WTC11 (cell line): ENCODE measurements at regions not wholly inside any gene's neighbourhood (a gene's known extent, or its start where the extent isn't known, plus 50 kb on each side); places are given as distances from the start of the nearest gene placed in this dataset.

Experiments used
- ATAC-seq: fragments of 200-7000 bp; cut with Tn5 transposase; 2 replicates; pipeline ENCODE4 v1.10.0; 2021; ENCODE audit warnings: mild to moderate bottlenecking, moderate library complexity
- CTCF ChIA-PET: fragments of 300-600 bp; sonication (Branson Sonifier 250); formaldehyde crosslinking; loops from one replicate; lab custom pipeline; 2021; ENCODE audit warnings: antibody characterized with exemption; lab: Charles Lee
- POLR2A ChIA-PET: fragments of 350-600 bp; sonication (Branson Sonifier 250); formaldehyde crosslinking; loops from one replicate; lab custom pipeline; 2021; ENCODE audit warnings: antibody characterized with exemption; lab: Charles Lee
- DNase-seq: peaks from one replicate; pipeline ENCODE4 v3.0.0; 2021; ENCODE audit warnings: low spot score
- H3K27ac Mint-ChIP-seq: 2 replicates; pipeline ENCODE4 v1.8.0; 2021; ENCODE audit warnings: mixed read lengths
- H3K27me3 Mint-ChIP-seq: 2 replicates; pipeline ENCODE4 v1.8.0; 2021; ENCODE audit warnings: low read depth, mild to moderate bottlenecking, moderate library complexity, mixed read lengths
- H3K36me3 Mint-ChIP-seq: 2 replicates; pipeline ENCODE4 v1.8.0; 2021; ENCODE audit warnings: mixed read lengths
- H3K4me1 Mint-ChIP-seq: 2 replicates; pipeline ENCODE4 v1.8.0; 2022; ENCODE audit warnings: mixed read lengths
- H3K4me3 Mint-ChIP-seq: 2 replicates; pipeline ENCODE4 v1.8.0; 2021; ENCODE audit warnings: mild to moderate bottlenecking, moderate library complexity, mixed read lengths
- H3K9me3 Mint-ChIP-seq: 2 replicates; pipeline ENCODE4 v1.8.0; 2021; ENCODE audit warnings: mixed read lengths
- AR ChIP-seq: fragments of 250-450 bp; sonication (Bioruptor Pico); IDR thresholded peaks from 2 replicates; pipeline ENCODE4 v1.9.0; 2021; ENCODE audit warnings: mild to moderate bottlenecking
- CBFB ChIP-seq: sonication (generic); formaldehyde crosslinking; IDR thresholded peaks from 2 replicates; pipeline ENCODE4 v1.8.1; 2022; ENCODE audit warnings: mild to moderate bottlenecking, low read depth, missing genetic modification reagents
- CDX4 ChIP-seq: fragments of 250-450 bp; sonication (Bioruptor Pico); IDR thresholded peaks from 2 replicates; pipeline ENCODE4 v1.9.0; 2021; ENCODE audit warnings: moderate library complexity, mild to moderate bottlenecking, inconsistent platforms, borderline replicate concordance
- CTCF ChIP-seq: fragments of 200-600 bp; IDR thresholded peaks from 2 replicates; pipeline ENCODE4 v1.8.0; 2022; ENCODE audit warnings: antibody characterized with exemption
- E2F5 ChIP-seq: sonication (generic); formaldehyde crosslinking; IDR thresholded peaks from 2 replicates; pipeline ENCODE4 v1.8.1; 2022; ENCODE audit warnings: mild to moderate bottlenecking, moderate library complexity, missing genetic modification reagents
- FOXJ3 ChIP-seq: sonication (generic); formaldehyde crosslinking; IDR thresholded peaks from 2 replicates; pipeline ENCODE4 v1.9.0; 2021; ENCODE audit warnings: missing genetic modification reagents, mild to moderate bottlenecking, borderline replicate concordance
- FOXK1 ChIP-seq: sonication (generic); formaldehyde crosslinking; IDR thresholded peaks from 2 replicates; pipeline ENCODE4 v1.8.0; 2022; ENCODE audit warnings: mild to moderate bottlenecking, moderate library complexity, missing genetic modification reagents
- FOXP1 ChIP-seq: sonication (generic); formaldehyde crosslinking; IDR thresholded peaks from 2 replicates; pipeline ENCODE4 v1.8.0; 2022; ENCODE audit warnings: missing genetic modification reagents, mild to moderate bottlenecking, moderate library complexity, borderline replicate concordance
- FOXP4 ChIP-seq: sonication (generic); formaldehyde crosslinking; IDR thresholded peaks from 2 replicates; pipeline ENCODE4 v1.8.0; 2022; ENCODE audit warnings: mild to moderate bottlenecking, missing genetic modification reagents
- GABPB1 ChIP-seq: sonication (generic); formaldehyde crosslinking; IDR thresholded peaks from 2 replicates; pipeline ENCODE4 v1.8.1; 2023; ENCODE audit warnings: mild to moderate bottlenecking, missing genetic modification reagents
- JAZF1 ChIP-seq: fragments of 250-450 bp; sonication (Bioruptor Pico); IDR thresholded peaks from 2 replicates; pipeline ENCODE4 v1.9.0; 2021; ENCODE audit warnings: moderate library complexity, mild to moderate bottlenecking, inconsistent platforms
- MYBL2 ChIP-seq: sonication (generic); formaldehyde crosslinking; IDR thresholded peaks from 2 replicates; pipeline ENCODE4 v1.8.1; 2023; ENCODE audit warnings: mild to moderate bottlenecking, moderate library complexity, missing genetic modification reagents
- SOX15 ChIP-seq: fragments of 250-450 bp; sonication (Bioruptor Pico); IDR thresholded peaks from 2 replicates; pipeline ENCODE4 v1.9.0; 2021; ENCODE audit warnings: mild to moderate bottlenecking
- STAT6 ChIP-seq: sonication (generic); formaldehyde crosslinking; conservative IDR thresholded peaks from 2 replicates; pipeline ENCODE4 v1.8.1; 2023; ENCODE audit warnings: mild to moderate bottlenecking, low read depth, missing genetic modification reagents, moderate library complexity
- TEAD1 ChIP-seq: sonication (generic); formaldehyde crosslinking; IDR thresholded peaks from 2 replicates; pipeline ENCODE4 v1.8.0; 2022; ENCODE audit warnings: mild to moderate bottlenecking, missing genetic modification reagents
- TP53 ChIP-seq: sonication (generic); formaldehyde crosslinking; IDR thresholded peaks from 2 replicates; pipeline ENCODE4 v1.8.1; 2023; ENCODE audit warnings: mild to moderate bottlenecking, missing genetic modification reagents
- USF2 ChIP-seq: sonication (generic); formaldehyde crosslinking; IDR thresholded peaks from 2 replicates; pipeline ENCODE4 v1.8.1; 2023; ENCODE audit warnings: mild to moderate bottlenecking, missing genetic modification reagents, moderate library complexity
- ZNF219 ChIP-seq: sonication (generic); formaldehyde crosslinking; IDR thresholded peaks from 2 replicates; pipeline ENCODE4 v1.8.0; 2023; ENCODE audit warnings: missing genetic modification reagents, mild to moderate bottlenecking, borderline replicate concordance
- ZNF263 ChIP-seq: sonication (generic); formaldehyde crosslinking; IDR thresholded peaks from 2 replicates; pipeline ENCODE4 v1.8.1; 2022; ENCODE audit warnings: low read depth, mild to moderate bottlenecking, moderate library complexity, missing genetic modification reagents
- ZNF512 ChIP-seq: sonication (generic); formaldehyde crosslinking; IDR thresholded peaks from 2 replicates; pipeline ENCODE4 v1.8.1; 2022; ENCODE audit warnings: missing genetic modification reagents, borderline replicate concordance

GRCh38 chr16:51388516-51388951, 237.5 kb upstream of the SALL1 start (continued):
- no peak for TF ChIP-seq AR (CRISPR knock-in tag)
- TF ChIP-seq TP53 (CRISPR knock-in tag) = no peak
- TF ChIP-seq E2F5 (CRISPR knock-in tag) = no peak
- TF ChIP-seq FOXP1 (CRISPR knock-in tag) = no peak
- no peak for TF ChIP-seq ZNF263 (CRISPR knock-in tag)
- TF ChIP-seq SOX15 (CRISPR knock-in tag) = no peak
- TF ChIP-seq FOXP4 (CRISPR knock-in tag) = no peak
- no peak for TF ChIP-seq FOXK1 (CRISPR knock-in tag)
- TF ChIP-seq, all 79 proteins: peak for 0

- ChIA-PET CTCF (interaction anchor here (1.1 to 1.3 kb wide), 2 partner anchors 8 to 13 kb away, joined by 3 read pairs; no protein-coding TSS in a partner anchor), POLR2A (no interaction called here)
- Mint-ChIP-seq H3K4me1 (peaks cover 52% of the 10 kb centered on the region), H3K36me3 (peaks cover 10% of the 10 kb centered on the region), H3K4me3 (no peak overlapping the region), H3K27me3 (no peaks in the 10 kb centered on the region; the same call in 1 of the 2 replicates)
- peak; percentile 36; the same call in 1 of the 2 replicates for ATAC-seq
- DNase-seq = no peak
- TF ChIP-seq MYBL2 (CRISPR knock-in tag) = no peak
- no peak for TF ChIP-seq USF2 (CRISPR knock-in tag)
- TF ChIP-seq CBFB (CRISPR knock-in tag) = no peak
- TF ChIP-seq TEAD1 (CRISPR knock-in tag) = no peak
- no peak for TF ChIP-seq JAZF1 (CRISPR knock-in tag)
- TF ChIP-seq ZNF512 (CRISPR knock-in tag) = no peak
- TF ChIP-seq STAT6 = no peak
- no peak for TF ChIP-seq ZNF219
- no peak for TF ChIP-seq CDX4 (CRISPR knock-in tag)
- TF ChIP-seq FOXJ3 (CRISPR knock-in tag) = no peak
- TF ChIP-seq GABPB1 (CRISPR knock-in tag) = no peak
- TF ChIP-seq CTCF = no peak
- TF ChIP-seq, all 79 proteins: peak for 0
- peaks cover 10% of the 10 kb centered on the region for H3K9me3 Mint-ChIP-seq
- peak overlapping the region; percentile 38; the same call in 1 of the 2 replicates for H3K27ac Mint-ChIP-seq
Observed at GRCh38 chr16:51383909-51384308, 232.8 kb upstream of the SALL1 start.
